ENCODE measurements at regions not wholly inside any gene's neighbourhood (a gene's known extent, or its start where the extent isn't known, plus 50 kb on each side); places are given as distances from the start of the nearest gene placed in this dataset.

DNA sequence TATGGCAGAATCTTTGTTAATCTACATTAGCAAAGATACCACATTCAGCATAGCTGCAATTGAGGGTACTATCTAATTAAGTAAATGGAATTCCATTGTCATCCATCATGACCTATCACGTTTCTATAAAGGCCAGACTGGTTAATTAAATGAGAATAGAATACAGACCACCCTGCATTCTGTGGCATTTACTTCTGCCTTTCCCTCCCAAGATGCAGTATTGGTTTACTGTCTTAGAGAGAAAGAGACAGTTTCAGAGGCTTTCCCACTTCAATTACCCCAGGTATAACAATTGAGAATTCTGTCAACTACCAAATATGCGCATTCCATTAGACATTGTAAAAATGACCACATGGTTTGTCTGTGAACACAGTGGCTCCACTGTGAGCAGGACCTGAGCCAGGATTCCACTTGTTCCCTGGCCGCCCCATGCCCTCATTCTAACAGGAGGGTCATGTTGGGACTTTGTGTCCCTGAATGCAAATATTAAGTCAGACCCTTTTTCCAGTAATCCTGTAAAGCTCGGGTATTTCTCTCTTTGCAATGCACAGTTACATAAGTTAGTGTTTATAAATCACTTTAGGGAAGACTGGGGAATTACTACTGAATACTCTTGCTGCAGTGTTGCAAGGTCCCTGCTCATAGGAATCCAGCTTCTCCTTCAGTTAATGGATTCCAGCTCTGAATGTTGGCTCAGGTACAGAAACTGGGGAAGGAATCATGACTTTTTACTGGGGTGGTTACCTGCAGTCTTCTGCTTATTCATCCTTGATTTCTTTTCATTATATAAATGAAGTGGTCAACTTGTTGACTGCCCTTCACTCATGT, 261.0 kb downstream of the PDGFC start:
- Histone ChIP-seq H3K36me3 (no peaks in the 10 kb centered on the region; the same call in 1 of the 2 replicates), H3K27me3 (replicated peaks) (no peaks in the 10 kb centered on the region), H3K9me3 (replicated peaks) (peaks cover 11% of the 10 kb centered on the region; the same call in 1 of the 2 replicates), H3K27ac (peak overlapping the region; percentile 58), H3K4me1 (replicated peaks) (peaks cover 37% of the 10 kb centered on the region), H3K4me3 (no peak overlapping the region)
- peak; percentile 54 to 83 for DNase-seq (ENCODE audit: low read depth in 1 of 2, low spot score in 2 of 2)

- Histone ChIP-seq H3K27ac (no peak overlapping the region), H3K4me1 (replicated peaks) (peaks cover 25% of the 10 kb centered on the region), H3K4me3 (no peak overlapping the region), H3K9me3 (replicated peaks) (peaks cover 11% of the 10 kb centered on the region; the same call in 1 of the 2 replicates), H3K36me3 (no peaks in the 10 kb centered on the region; the same call in 1 of the 2 replicates), H3K27me3 (replicated peaks) (no peaks in the 10 kb centered on the region)
- peak in 1 of 2 experiments; percentile 9 for DNase-seq (ENCODE audit: low read depth in 1 of 2, low spot score in 2 of 2)
Measured at GRCh38 chr4:156705311-156705710, 266.3 kb downstream of the PDGFC start.

GRCh38 chr4:156695163-156695562, 276.4 kb downstream of the PDGFC start:
- no peaks in the 10 kb centered on the region for H3K36me3 ChIP-seq
- H3K27ac ChIP-seq: no peak overlapping the region
- H3K4me3 ChIP-seq: no peak overlapping the region
- no peak for DNase-seq (ENCODE audit: low read depth in 1 of 2, low spot score in 2 of 2)
- no peaks in the 10 kb centered on the region for H3K9me3 ChIP-seq (replicated peaks)
- H3K27me3 ChIP-seq (replicated peaks): no peaks in the 10 kb centered on the region; the same call in 1 of the 2 replicates
- H3K4me1 ChIP-seq (replicated peaks): no peaks in the 10 kb centered on the region

GRCh38 chr4:156694413-156694812, 277.2 kb downstream of the PDGFC start:
- DNase-seq (ENCODE audit: low read depth in 1 of 2, low spot score in 2 of 2): no peak
- H3K4me3 ChIP-seq: no peak overlapping the region

DNA sequence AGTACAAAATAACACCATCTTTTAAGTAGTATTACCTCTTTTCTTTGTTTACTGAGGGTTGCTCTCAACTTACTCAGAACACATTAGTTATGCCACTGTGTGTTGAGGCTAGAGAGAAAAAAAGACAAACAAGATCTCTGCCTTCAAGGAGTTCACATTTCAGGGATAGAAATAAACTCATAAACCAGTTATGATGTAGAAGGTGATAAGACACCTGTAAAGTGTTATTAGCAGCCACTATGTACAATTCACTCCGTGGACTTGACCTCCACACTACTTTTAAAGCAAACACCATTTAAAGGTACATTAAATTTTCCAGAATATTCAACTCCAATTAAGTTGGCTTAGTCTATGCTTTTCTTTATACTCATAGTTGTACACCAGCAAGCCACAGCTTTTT, 278.0 kb downstream of the PDGFC start:
- Histone ChIP-seq H3K4me3 (no peak overlapping the region), H3K9me3 (replicated peaks) (no peaks in the 10 kb centered on the region), H3K27ac (no peak overlapping the region), H3K36me3 (no peaks in the 10 kb centered on the region), H3K4me1 (replicated peaks) (no peaks in the 10 kb centered on the region), H3K27me3 (replicated peaks) (no peaks in the 10 kb centered on the region; the same call in 1 of the 2 replicates)
- DNase-seq (ENCODE audit: low read depth in 1 of 2, low spot score in 2 of 2): no peak

More at GRCh38 chr4:156694413-156694812, 277.2 kb downstream of the PDGFC start:
- H3K9me3 ChIP-seq (replicated peaks): no peaks in the 10 kb centered on the region
- no peaks in the 10 kb centered on the region; the same call in 1 of the 2 replicates for H3K27me3 ChIP-seq (replicated peaks)
- no peaks in the 10 kb centered on the region for H3K36me3 ChIP-seq
- H3K4me1 ChIP-seq (replicated peaks): no peaks in the 10 kb centered on the region
- H3K27ac ChIP-seq: no peak overlapping the region

DNA sequence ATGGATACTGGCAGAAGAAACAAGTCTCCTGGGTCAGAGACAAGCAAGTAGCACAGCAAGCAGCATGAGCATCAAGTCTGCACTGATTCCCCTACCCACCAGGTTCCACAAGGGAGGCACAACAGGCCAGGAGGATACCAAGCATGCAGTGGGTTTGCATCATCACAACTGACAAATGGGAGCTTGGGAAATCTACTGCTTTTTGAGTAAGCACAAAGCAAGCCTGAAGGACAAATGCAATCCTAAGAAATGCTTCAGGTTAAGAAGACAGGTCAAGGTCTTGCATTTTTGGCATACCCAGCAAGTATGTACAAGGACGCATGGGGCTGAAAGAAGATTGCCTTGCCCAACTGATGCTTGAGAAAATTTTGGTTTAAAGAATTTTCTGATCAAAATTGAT, 279.6 kb downstream of the PDGFC start:
- DNase-seq (ENCODE audit: low read depth in 1 of 2, low spot score in 2 of 2): no peak
- H3K27me3 ChIP-seq (replicated peaks): no peaks in the 10 kb centered on the region; the same call in 1 of the 2 replicates
- H3K4me3 ChIP-seq: no peak overlapping the region

GRCh38 chr4:156690572-156690971, 281.0 kb downstream of the PDGFC start:
- Histone ChIP-seq H3K27ac (no peak overlapping the region), H3K27me3 (replicated peaks) (no peaks in the 10 kb centered on the region), H3K9me3 (replicated peaks) (no peaks in the 10 kb centered on the region), H3K4me1 (replicated peaks) (no peaks in the 10 kb centered on the region), H3K4me3 (no peak overlapping the region), H3K36me3 (no peaks in the 10 kb centered on the region)
- no peak for DNase-seq (ENCODE audit: low read depth in 1 of 2, low spot score in 2 of 2)

More for the DNA sequence above, 279.6 kb downstream of the PDGFC start:
- Histone ChIP-seq H3K27ac (no peak overlapping the region), H3K4me1 (replicated peaks) (no peaks in the 10 kb centered on the region), H3K9me3 (replicated peaks) (no peaks in the 10 kb centered on the region), H3K36me3 (no peaks in the 10 kb centered on the region)

DNA sequence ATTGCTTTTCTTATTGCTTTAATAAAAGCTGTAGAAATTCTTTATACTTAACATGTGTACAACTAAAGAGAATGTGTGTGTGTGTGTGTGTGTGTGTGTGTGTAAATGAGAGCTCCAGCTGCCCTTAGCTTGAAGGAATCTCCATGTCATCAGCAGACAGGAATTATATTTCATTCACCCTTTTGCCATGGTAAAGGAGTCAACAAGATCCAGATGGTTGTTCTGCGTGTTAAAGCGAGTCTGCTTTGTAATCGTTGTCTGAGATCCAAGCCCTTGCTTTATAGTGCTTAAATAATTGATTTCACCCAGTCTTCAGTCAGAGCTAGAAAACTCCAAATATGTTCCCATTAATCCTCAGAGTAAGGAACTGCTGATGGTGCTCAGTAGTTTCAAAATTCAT, 285.5 kb downstream of the PDGFC start:
- no peaks in the 10 kb centered on the region for H3K9me3 ChIP-seq (replicated peaks)
- no peak for DNase-seq (ENCODE audit: low read depth in 1 of 2, low spot score in 2 of 2)
- no peaks in the 10 kb centered on the region for H3K4me1 ChIP-seq (replicated peaks)
- H3K27ac ChIP-seq: no peak overlapping the region
- no peaks in the 10 kb centered on the region for H3K27me3 ChIP-seq (replicated peaks)
- no peak overlapping the region for H3K4me3 ChIP-seq
- no peaks in the 10 kb centered on the region for H3K36me3 ChIP-seq

- H3K4me3 ChIP-seq: no peak overlapping the region
Measured at GRCh38 chr4:156685308-156685707, 286.3 kb downstream of the PDGFC start.

GRCh38 chr4:156677656-156678055, 293.9 kb downstream of the PDGFC start:
- Histone ChIP-seq H3K27me3 (replicated peaks) (no peaks in the 10 kb centered on the region), H3K4me3 (no peak overlapping the region), H3K27ac (no peak overlapping the region), H3K9me3 (replicated peaks) (no peaks in the 10 kb centered on the region), H3K4me1 (replicated peaks) (no peaks in the 10 kb centered on the region), H3K36me3 (no peaks in the 10 kb centered on the region)
- no peak for DNase-seq (ENCODE audit: low read depth in 1 of 2, low spot score in 2 of 2)

More at GRCh38 chr4:156685308-156685707, 286.3 kb downstream of the PDGFC start:
- no peaks in the 10 kb centered on the region for H3K27me3 ChIP-seq (replicated peaks)
- no peaks in the 10 kb centered on the region for H3K36me3 ChIP-seq
- no peak for DNase-seq (ENCODE audit: low read depth in 1 of 2, low spot score in 2 of 2)
- H3K27ac ChIP-seq: no peak overlapping the region
- no peaks in the 10 kb centered on the region for H3K9me3 ChIP-seq (replicated peaks)
- no peaks in the 10 kb centered on the region for H3K4me1 ChIP-seq (replicated peaks)

GRCh38 chr4:156677131-156677531, 294.5 kb downstream of the PDGFC start:
- H3K36me3 ChIP-seq: no peaks in the 10 kb centered on the region
- no peak overlapping the region for H3K4me3 ChIP-seq
- H3K9me3 ChIP-seq (replicated peaks): no peaks in the 10 kb centered on the region
- DNase-seq (ENCODE audit: low read depth in 1 of 2, low spot score in 2 of 2): no peak
- H3K27ac ChIP-seq: no peak overlapping the region
- H3K4me1 ChIP-seq (replicated peaks): no peaks in the 10 kb centered on the region
- no peaks in the 10 kb centered on the region for H3K27me3 ChIP-seq (replicated peaks)

DNA sequence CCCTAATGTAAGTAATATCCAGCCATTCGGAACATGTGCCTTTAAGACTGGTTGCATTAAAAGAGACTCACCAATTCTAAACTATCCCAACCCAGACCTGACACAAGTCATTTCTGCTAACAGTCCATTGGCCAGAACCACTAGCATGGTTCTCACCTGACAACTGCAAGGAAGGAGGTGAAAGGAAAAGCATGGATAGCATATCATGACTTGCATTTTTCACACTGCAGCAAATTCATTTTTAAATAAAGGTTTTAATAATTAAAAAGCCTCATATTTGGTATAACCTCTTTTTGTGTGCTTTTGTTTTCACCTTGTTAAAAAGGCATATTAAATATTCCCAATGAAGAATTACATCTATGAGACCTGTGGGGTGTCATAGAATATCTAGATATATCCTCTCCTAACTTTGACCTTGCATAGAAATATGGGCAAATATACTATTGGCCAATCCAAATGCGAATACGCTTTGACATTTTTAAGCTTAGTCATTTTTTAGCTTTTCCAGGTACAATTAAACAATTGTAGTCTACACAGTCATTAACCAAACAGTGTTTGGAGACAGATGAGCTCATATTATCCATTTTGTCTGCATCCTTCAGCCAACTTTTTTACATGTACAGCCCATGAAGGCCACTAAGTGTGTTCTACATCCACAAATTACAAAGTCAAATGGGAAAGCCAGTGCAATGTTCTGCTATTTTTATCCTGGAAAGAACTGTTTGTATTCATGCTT, 295.3 kb downstream of the PDGFC start:
- no peaks in the 10 kb centered on the region for H3K4me1 ChIP-seq (replicated peaks)
- no peak overlapping the region for H3K4me3 ChIP-seq
- H3K27me3 ChIP-seq (replicated peaks): no peaks in the 10 kb centered on the region
- H3K9me3 ChIP-seq (replicated peaks): no peaks in the 10 kb centered on the region
- no peak overlapping the region for H3K27ac ChIP-seq
- H3K36me3 ChIP-seq: no peaks in the 10 kb centered on the region
- DNase-seq (ENCODE audit: low read depth in 1 of 2, low spot score in 2 of 2): no peak

DNA sequence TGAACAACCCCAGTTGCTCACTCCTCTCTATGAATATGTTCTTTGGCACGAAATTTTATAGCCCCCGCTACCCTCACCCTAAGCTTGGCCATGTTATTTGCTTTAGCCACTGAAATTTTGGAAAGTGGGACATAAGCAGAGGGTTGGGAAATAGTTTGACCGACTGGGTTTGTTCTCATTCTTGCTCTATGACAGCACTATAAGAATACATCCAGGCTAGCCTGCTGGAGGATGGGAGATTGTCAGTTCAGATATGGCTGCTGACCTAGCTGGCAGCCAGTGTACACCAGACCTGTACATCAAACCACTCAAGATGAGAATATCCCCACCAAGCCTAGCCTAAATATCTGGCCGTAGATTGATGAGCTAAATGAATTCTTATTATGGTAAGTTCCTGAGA, 298.1 kb downstream of the PDGFC start:
- Histone ChIP-seq H3K27ac (no peak overlapping the region), H3K27me3 (replicated peaks) (no peaks in the 10 kb centered on the region), H3K4me3 (no peak overlapping the region)

More for the DNA sequence above, 298.1 kb downstream of the PDGFC start:
- Histone ChIP-seq H3K4me1 (replicated peaks) (no peaks in the 10 kb centered on the region), H3K36me3 (no peaks in the 10 kb centered on the region), H3K9me3 (replicated peaks) (no peaks in the 10 kb centered on the region)
- no peak for DNase-seq (ENCODE audit: low read depth in 1 of 2, low spot score in 2 of 2)
